ENCODE measurements at regions not wholly inside any gene's neighbourhood (a gene's known extent, or its start where the extent isn't known, plus 50 kb on each side); places are given as distances from the start of the nearest gene placed in this dataset.

DNA sequence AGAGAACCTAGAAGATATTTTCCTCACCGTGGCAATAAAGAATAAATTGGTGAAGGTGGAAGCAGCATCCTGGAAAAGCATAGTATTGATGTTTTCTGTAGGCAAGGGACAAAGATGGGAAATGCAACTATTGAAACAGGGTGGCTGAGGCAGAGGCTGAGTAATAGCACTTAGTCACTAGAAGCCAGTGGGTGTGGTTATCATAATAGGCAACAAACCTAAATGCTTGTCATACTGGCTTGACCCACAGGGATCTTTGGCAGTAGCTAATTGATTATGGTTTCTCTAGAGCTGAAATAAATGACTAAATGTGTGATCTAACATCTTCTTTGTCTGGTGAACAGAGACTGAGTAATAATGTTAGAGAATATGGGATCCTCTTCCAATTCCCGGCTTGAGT lies 353.6 kb upstream of the RPS6KA3 start:
- BruUV-seq (replicated peaks): no TSS peak
- ChIA-PET CTCF (ENCODE audit: unreplicated experiment) (no interaction called here), POLR2A (interaction anchor here (0.7 kb wide), 1 partner anchor 105 kb away, joined by 3 read pairs; no protein-coding TSS in a partner anchor)
- intact Hi-C loops (cut with micrococcal nuclease; ENCODE audit: unreplicated experiment): no loop called here
- Histone ChIP-seq H4K20me1 (ENCODE audit: insufficient read depth, low read length) (no peaks in the 10 kb centered on the region), H3K9me2 (ENCODE audit: insufficient read depth, low read length) (no peaks in the 10 kb centered on the region), H3K9me3 (ENCODE audit: low read length) (no peaks in the 10 kb centered on the region), H3K4me1 (ENCODE audit: insufficient read depth, low read length, poor library complexity, severe bottlenecking) (no peaks in the 10 kb centered on the region), H3K4me3 (ENCODE audit: low read depth, low read length, poor library complexity, severe bottlenecking) (no peak overlapping the region), H3K36me3 (ENCODE audit: insufficient read depth, low read length) (no peaks in the 10 kb centered on the region), H3K79me2 (ENCODE audit: insufficient read depth, low read depth, low read length) (no peaks in the 10 kb centered on the region), H3K4me2 (ENCODE audit: low read length) (no peak overlapping the region), H3K27ac (ENCODE audit: low read depth, low read length, poor library complexity, severe bottlenecking) (no peak overlapping the region), H2AFZ (ENCODE audit: low read length) (no peak overlapping the region)
- no peak for DNase-seq (ENCODE audit: low spot score)
- TF ChIP-seq, protein P1, sequence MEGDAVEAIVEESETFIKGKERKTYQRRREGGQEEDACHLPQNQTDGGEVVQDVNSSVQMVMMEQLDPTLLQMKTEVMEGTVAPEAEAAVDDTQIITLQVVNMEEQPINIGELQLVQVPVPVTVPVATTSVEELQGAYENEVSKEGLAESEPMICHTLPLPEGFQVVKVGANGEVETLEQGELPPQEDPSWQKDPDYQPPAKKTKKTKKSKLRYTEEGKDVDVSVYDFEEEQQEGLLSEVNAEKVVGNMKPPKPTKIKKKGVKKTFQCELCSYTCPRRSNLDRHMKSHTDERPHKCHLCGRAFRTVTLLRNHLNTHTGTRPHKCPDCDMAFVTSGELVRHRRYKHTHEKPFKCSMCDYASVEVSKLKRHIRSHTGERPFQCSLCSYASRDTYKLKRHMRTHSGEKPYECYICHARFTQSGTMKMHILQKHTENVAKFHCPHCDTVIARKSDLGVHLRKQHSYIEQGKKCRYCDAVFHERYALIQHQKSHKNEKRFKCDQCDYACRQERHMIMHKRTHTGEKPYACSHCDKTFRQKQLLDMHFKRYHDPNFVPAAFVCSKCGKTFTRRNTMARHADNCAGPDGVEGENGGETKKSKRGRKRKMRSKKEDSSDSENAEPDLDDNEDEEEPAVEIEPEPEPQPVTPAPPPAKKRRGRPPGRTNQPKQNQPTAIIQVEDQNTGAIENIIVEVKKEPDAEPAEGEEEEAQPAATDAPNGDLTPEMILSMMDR (conservative IDR thresholded peaks at IDR 0.05; ENCODE audit: low read length): no peak

DNA sequence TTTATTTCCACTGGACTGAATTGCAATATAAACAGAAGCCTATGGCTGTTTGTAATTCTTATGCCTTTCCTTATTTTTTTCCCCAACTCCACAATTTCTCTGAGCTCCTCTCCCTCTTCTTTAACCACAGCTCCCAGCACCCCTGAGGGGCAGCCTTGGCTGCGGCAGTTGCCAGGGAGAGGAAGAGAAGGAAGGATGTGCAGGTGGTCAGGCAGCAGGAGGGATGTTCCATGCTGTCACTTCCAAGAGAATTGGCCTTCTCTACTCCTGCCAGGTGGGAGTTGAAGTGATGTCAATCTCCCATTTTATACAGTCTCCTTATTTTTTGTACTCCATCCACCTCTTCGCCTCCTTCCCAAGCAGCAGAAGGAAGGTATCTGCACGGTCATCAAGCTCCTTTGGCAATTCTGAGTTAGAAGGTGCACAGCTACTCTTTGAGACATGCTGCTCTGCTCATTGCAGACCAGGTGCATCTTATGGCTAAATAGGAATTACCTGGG lies 343.3 kb upstream of the RPS6KA3 start:
- no peak overlapping the region for H2AFZ ChIP-seq (ENCODE audit: low read length)
- TF ChIP-seq, protein P1 (conservative IDR thresholded peaks at IDR 0.05; ENCODE audit: low read length): no peak
- TF ChIP-seq EZH2phosphoT487 (IDR thresholded peaks at IDR 0.05; ENCODE audit: borderline replicate concordance, low read depth, low read length): no peak
- no peak overlapping the region for H3K4me3 ChIP-seq (ENCODE audit: low read depth, low read length, poor library complexity, severe bottlenecking)
- H3K9me3 ChIP-seq (ENCODE audit: low read length): no peaks in the 10 kb centered on the region
- no peak overlapping the region for H3K27ac ChIP-seq (ENCODE audit: low read depth, low read length, poor library complexity, severe bottlenecking)
- ChIA-PET CTCF (ENCODE audit: unreplicated experiment) (no interaction called here), POLR2A (no interaction called here)
- no TSS peak for BruUV-seq (replicated peaks)
- DNase-seq (ENCODE audit: low spot score): no peak
- no peaks in the 10 kb centered on the region for H3K9me2 ChIP-seq (ENCODE audit: insufficient read depth, low read length)
- no peaks in the 10 kb centered on the region for H3K36me3 ChIP-seq (ENCODE audit: insufficient read depth, low read length)
- no peak overlapping the region for H3K4me2 ChIP-seq (ENCODE audit: low read length)
- intact Hi-C loops (cut with micrococcal nuclease; ENCODE audit: unreplicated experiment): no loop called here
- H4K20me1 ChIP-seq (ENCODE audit: insufficient read depth, low read length): no peaks in the 10 kb centered on the region
- H3K79me2 ChIP-seq (ENCODE audit: insufficient read depth, low read depth, low read length): no peaks in the 10 kb centered on the region
- H3K4me1 ChIP-seq (ENCODE audit: insufficient read depth, low read length, poor library complexity, severe bottlenecking): no peaks in the 10 kb centered on the region

DNA sequence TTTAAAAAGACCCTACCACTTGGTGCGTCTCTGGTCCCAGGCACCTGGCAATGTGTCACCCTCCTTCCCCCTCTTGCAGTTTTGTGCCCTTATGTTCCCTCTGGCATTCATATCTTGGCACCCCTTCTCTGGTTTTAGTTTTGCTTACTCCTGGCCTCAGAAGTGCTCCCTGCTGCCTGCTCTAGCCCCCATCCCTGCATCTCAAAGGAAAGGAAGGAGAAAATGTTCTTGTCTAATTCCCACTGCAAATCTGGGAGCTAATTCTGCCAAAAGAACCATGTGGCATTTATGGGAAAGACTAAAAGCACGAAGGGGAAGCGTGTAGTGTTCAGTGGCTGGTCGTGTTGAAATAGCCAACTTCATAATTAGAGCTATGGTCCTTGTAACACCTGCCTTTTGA lies 340.1 kb upstream of the RPS6KA3 start:
- intact Hi-C loops (cut with micrococcal nuclease; ENCODE audit: unreplicated experiment): no loop called here
- TF ChIP-seq EZH2phosphoT487 (IDR thresholded peaks at IDR 0.05; ENCODE audit: borderline replicate concordance, low read depth, low read length): no peak
- TF ChIP-seq, protein P1 (conservative IDR thresholded peaks at IDR 0.05; ENCODE audit: low read length): no peak
- CTCF ChIA-PET (ENCODE audit: unreplicated experiment): no interaction called here

More for the DNA sequence above, 340.1 kb upstream of the RPS6KA3 start:
- POLR2A ChIA-PET: interaction anchor here (0.6 to 0.7 kb wide), 2 partner anchors 45 to 1539 kb away, joined by 3 to 9 read pairs; no protein-coding TSS in a partner anchor
- no peak overlapping the region for H3K27ac ChIP-seq (ENCODE audit: low read depth, low read length, poor library complexity, severe bottlenecking)
- no peaks in the 10 kb centered on the region for H4K20me1 ChIP-seq (ENCODE audit: insufficient read depth, low read length)
- no peak overlapping the region for H3K4me3 ChIP-seq (ENCODE audit: low read depth, low read length, poor library complexity, severe bottlenecking)
- H3K36me3 ChIP-seq (ENCODE audit: insufficient read depth, low read length): no peaks in the 10 kb centered on the region
- no peak overlapping the region for H2AFZ ChIP-seq (ENCODE audit: low read length)
- no peaks in the 10 kb centered on the region for H3K4me1 ChIP-seq (ENCODE audit: insufficient read depth, low read length, poor library complexity, severe bottlenecking)
- DNase-seq (ENCODE audit: low spot score): no peak
- H3K79me2 ChIP-seq (ENCODE audit: insufficient read depth, low read depth, low read length): no peaks in the 10 kb centered on the region
- no TSS peak for BruUV-seq (replicated peaks)
- no peaks in the 10 kb centered on the region for H3K9me2 ChIP-seq (ENCODE audit: insufficient read depth, low read length)
- no peak overlapping the region for H3K4me2 ChIP-seq (ENCODE audit: low read length)
- no peaks in the 10 kb centered on the region for H3K9me3 ChIP-seq (ENCODE audit: low read length)
